GM12865 (cell line): ENCODE measurements at regions not wholly inside any gene's neighbourhood (a gene's known extent, or its start where the extent isn't known, plus 50 kb on each side); places are given as distances from the start of the nearest gene placed in this dataset.

Experiments
- DNase-seq: peaks from one replicate; pipeline ENCODE4 v3.0.0; 2010; ENCODE audit warnings: low read depth
- H3K4me3 ChIP-seq: 2 replicates; pipeline ENCODE4 v1.5.1; 2011; ENCODE audit warnings: mild to moderate bottlenecking, low read depth, low read length, control low read depth
- CTCF ChIP-seq: IDR thresholded peaks from 2 replicates; pipeline ENCODE4 v1.5.1; 2011; ENCODE audit warnings: low read length, control low read depth, low read depth, inconsistent platforms; ENCODE audit not compliant: insufficient read depth; ENCODE audit errors: missing control alignments

GRCh38 chr2:150812664-150813367, 325.3 kb upstream of the RND3 start:
- no peak for DNase-seq
- TF ChIP-seq CTCF: no peak
- H3K4me3 ChIP-seq: no peak overlapping the region

GRCh38 chr2:150812066-150812465, 324.6 kb upstream of the RND3 start:
- H3K4me3 ChIP-seq: no peak overlapping the region
- DNase-seq: no peak
- TF ChIP-seq CTCF: no peak

GRCh38 chr2:150811259-150811855, 323.9 kb upstream of the RND3 start:
- TF ChIP-seq CTCF: no peak
- no peak overlapping the region for H3K4me3 ChIP-seq
- DNase-seq: no peak

- no peak for TF ChIP-seq CTCF
- no peak overlapping the region for H3K4me3 ChIP-seq
- no peak for DNase-seq
These were observed 321.6 kb upstream of the RND3 start for GRCh38 chr2:150809103-150809502.

GRCh38 chr2:150806336-150806735, 318.9 kb upstream of the RND3 start:
- no peak overlapping the region for H3K4me3 ChIP-seq
- no peak for TF ChIP-seq CTCF
- DNase-seq: no peak

- H3K4me3 ChIP-seq: no peak overlapping the region
- TF ChIP-seq CTCF: no peak
- DNase-seq: no peak
These were observed 316.4 kb upstream of the RND3 start for GRCh38 chr2:150803689-150804398.
